Neural progenitor cell (in vitro differentiated cells): ENCODE measurements at regions not wholly inside any gene's neighbourhood (a gene's known extent, or its start where the extent isn't known, plus 50 kb on each side); places are given as distances from the start of the nearest gene placed in this dataset.

Experiments
- DNase-seq: peaks from one replicate; pipeline ENCODE4 v3.0.0-alpha.2; 2016; ENCODE audit warnings: low spot score
- H2AFZ ChIP-seq: fragments of 200-600 bp; sonication (generic); replicated peaks from 2 replicates; pipeline ENCODE4 v1.6.1; 2016; ENCODE audit warnings: antibody characterized with exemption
- H3F3A ChIP-seq: fragments of 200-600 bp; sonication (generic); 2 replicates; pipeline ENCODE4 v1.6.1; 2016; ENCODE audit warnings: antibody characterized with exemption, low read depth
- H3K27ac ChIP-seq: fragments of 200-600 bp; sonication (generic); 2 replicates; pipeline ENCODE4 v1.5.1; 2016; ENCODE audit warnings: mild to moderate bottlenecking
- H3K27me3 ChIP-seq: fragments of 200-600 bp; sonication (generic); 2 replicates; pipeline ENCODE4 v1.6.1; 2016; ENCODE audit warnings: mild to moderate bottlenecking, moderate library complexity
- H3K36me3 ChIP-seq: fragments of 200-600 bp; sonication (generic); 2 replicates; pipeline ENCODE4 v1.5.1; 2016
- H3K4me1 ChIP-seq: fragments of 200-600 bp; sonication (generic); 2 replicates; pipeline ENCODE4 v1.6.1; 2016; ENCODE audit warnings: mixed run types
- H3K4me2 ChIP-seq: fragments of 200-600 bp; sonication (generic); 2 replicates; pipeline ENCODE4 v1.6.1; 2016
- H3K4me3 ChIP-seq: fragments of 200-600 bp; sonication (generic); 2 replicates; pipeline ENCODE4 v1.5.1; 2016
- H3K79me2 ChIP-seq: fragments of 200-600 bp; sonication (generic); 2 replicates; pipeline ENCODE4 v1.6.1; 2016; ENCODE audit warnings: low read depth
- H3K9ac ChIP-seq: fragments of 200-600 bp; sonication (generic); 2 replicates; pipeline ENCODE4 v1.6.1; 2016
- H3K9me3 ChIP-seq: fragments of 200-600 bp; sonication (generic); 2 replicates; pipeline ENCODE4 v1.5.1; 2016; ENCODE audit warnings: low read depth
- H4K20me1 ChIP-seq: fragments of 200-600 bp; sonication (generic); 2 replicates; pipeline ENCODE4 v1.6.1; 2016; ENCODE audit warnings: low read depth
- H3K27ac Mint-ChIP-seq: 3 replicates; pipeline ENCODE4 v1.8.0; 2021; ENCODE audit warnings: mixed read lengths
- H3K27me3 Mint-ChIP-seq: 2 replicates; pipeline ENCODE4 v1.8.0; 2022; ENCODE audit warnings: low read depth, mild to moderate bottlenecking, inconsistent platforms, moderate library complexity, mixed read lengths; ENCODE audit not compliant: insufficient read depth
- H3K36me3 Mint-ChIP-seq: 3 replicates; pipeline ENCODE4 v1.8.0; 2021; ENCODE audit warnings: mixed read lengths
- H3K4me1 Mint-ChIP-seq: 3 replicates; pipeline ENCODE4 v1.8.0; 2021; ENCODE audit warnings: mixed read lengths
- H3K4me3 Mint-ChIP-seq: 3 replicates; pipeline ENCODE4 v1.8.0; 2021; ENCODE audit warnings: mild to moderate bottlenecking, moderate library complexity, mixed read lengths
- H3K9me3 Mint-ChIP-seq: 3 replicates; pipeline ENCODE4 v1.8.0; 2020; ENCODE audit warnings: mixed read lengths
- EZH2 ChIP-seq: fragments of 200-600 bp; sonication (generic); IDR thresholded peaks from 2 replicates; pipeline ENCODE4 v1.6.1; 2017; ENCODE audit warnings: antibody characterized with exemption, mild to moderate bottlenecking, moderate library complexity
- EZH2phosphoT487 ChIP-seq: fragments of 200-600 bp; sonication (generic); IDR thresholded peaks from 2 replicates; pipeline ENCODE4 v1.6.1; 2017; ENCODE audit warnings: antibody characterized with exemption
- TF ChIP-seq, protein P1 (sequence below): fragments of 200-600 bp; sonication (generic); IDR thresholded peaks from 2 replicates; pipeline ENCODE4 v1.5.1; 2017; ENCODE audit warnings: antibody characterized with exemption, mild to moderate bottlenecking

DNA sequence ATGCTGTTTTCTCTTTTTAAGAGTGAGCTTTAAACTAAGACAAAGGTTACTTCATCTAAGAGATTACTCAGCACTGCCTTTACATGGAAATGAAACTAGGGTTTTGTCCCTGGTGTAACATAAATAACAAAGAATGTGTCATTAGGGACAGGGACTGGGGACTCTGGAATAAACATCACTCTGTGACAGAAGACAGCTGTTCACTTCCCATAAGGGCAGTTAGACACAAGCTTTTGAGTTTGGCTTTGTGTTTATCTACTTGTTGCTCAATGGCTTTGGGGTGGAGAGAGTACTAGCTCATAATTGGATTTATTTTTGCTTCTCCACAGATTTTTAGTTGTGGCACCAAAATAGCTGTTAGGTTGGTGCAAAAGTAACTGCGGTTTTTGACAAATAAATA is 154.5 kb downstream of the OR4C45 start:
- DNase-seq = no peak
- no peaks in the 10 kb centered on the region for H3K27me3 ChIP-seq
- TF ChIP-seq, protein P1, sequence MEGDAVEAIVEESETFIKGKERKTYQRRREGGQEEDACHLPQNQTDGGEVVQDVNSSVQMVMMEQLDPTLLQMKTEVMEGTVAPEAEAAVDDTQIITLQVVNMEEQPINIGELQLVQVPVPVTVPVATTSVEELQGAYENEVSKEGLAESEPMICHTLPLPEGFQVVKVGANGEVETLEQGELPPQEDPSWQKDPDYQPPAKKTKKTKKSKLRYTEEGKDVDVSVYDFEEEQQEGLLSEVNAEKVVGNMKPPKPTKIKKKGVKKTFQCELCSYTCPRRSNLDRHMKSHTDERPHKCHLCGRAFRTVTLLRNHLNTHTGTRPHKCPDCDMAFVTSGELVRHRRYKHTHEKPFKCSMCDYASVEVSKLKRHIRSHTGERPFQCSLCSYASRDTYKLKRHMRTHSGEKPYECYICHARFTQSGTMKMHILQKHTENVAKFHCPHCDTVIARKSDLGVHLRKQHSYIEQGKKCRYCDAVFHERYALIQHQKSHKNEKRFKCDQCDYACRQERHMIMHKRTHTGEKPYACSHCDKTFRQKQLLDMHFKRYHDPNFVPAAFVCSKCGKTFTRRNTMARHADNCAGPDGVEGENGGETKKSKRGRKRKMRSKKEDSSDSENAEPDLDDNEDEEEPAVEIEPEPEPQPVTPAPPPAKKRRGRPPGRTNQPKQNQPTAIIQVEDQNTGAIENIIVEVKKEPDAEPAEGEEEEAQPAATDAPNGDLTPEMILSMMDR = no peak
- TF ChIP-seq EZH2 = no peak
- no peak for TF ChIP-seq EZH2phosphoT487
- Mint-ChIP-seq H3K9me3 (peaks cover 37% of the 10 kb centered on the region), H3K36me3 (no peaks in the 10 kb centered on the region), H3K27me3 (peaks cover 3% of the 10 kb centered on the region), H3K4me1 (no peaks in the 10 kb centered on the region), H3K27ac (no peak overlapping the region), H3K4me3 (no peak overlapping the region)
- H3F3A ChIP-seq = no peaks in the 10 kb centered on the region
- H4K20me1 ChIP-seq = no peaks in the 10 kb centered on the region
- H3K4me1 ChIP-seq = no peaks in the 10 kb centered on the region
- no peak overlapping the region for H3K9ac ChIP-seq
- no peaks in the 10 kb centered on the region for H3K79me2 ChIP-seq
- peaks cover 29% of the 10 kb centered on the region for H3K9me3 ChIP-seq
- H3K4me3 ChIP-seq = no peak overlapping the region
- H3K4me2 ChIP-seq = no peak overlapping the region
- no peak overlapping the region for H3K27ac ChIP-seq
- no peaks in the 10 kb centered on the region for H3K36me3 ChIP-seq
- H2AFZ ChIP-seq = no peak overlapping the region

DNA sequence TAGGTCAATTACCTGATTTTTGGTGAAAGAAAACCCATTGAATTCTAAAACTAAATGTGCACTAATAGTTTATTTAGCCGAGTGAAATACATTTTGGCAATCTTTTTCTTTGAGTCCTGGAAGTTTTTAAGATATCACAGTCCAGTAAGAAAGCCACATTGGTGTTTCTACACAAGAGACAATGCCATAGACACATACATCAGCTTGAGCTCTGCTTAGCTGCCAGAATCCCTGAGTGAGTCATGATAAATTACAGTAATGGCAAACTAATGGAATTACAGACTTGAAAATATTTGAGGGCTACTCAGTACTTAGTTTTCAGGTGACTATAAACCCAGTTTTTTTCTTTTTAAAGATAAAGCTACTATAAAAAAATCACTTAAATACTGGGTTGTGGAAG is 155.4 kb downstream of the OR4C45 start:
- Mint-ChIP-seq H3K4me1 (no peaks in the 10 kb centered on the region), H3K4me3 (no peak overlapping the region), H3K36me3 (no peaks in the 10 kb centered on the region), H3K27me3 (peaks cover 3% of the 10 kb centered on the region), H3K9me3 (peaks cover 34% of the 10 kb centered on the region), H3K27ac (no peak overlapping the region)
- TF ChIP-seq EZH2phosphoT487 (no peak), EZH2 (no peak)
- TF ChIP-seq, protein P1 = no peak
- Histone ChIP-seq H3K4me1 (no peaks in the 10 kb centered on the region), H4K20me1 (no peaks in the 10 kb centered on the region), H3K4me2 (no peak overlapping the region), H3K27ac (no peak overlapping the region), H3K9ac (no peak overlapping the region), H3K36me3 (no peaks in the 10 kb centered on the region), H3K27me3 (no peaks in the 10 kb centered on the region), H2AFZ (no peak overlapping the region), H3K9me3 (peaks cover 30% of the 10 kb centered on the region), H3K79me2 (no peaks in the 10 kb centered on the region), H3K4me3 (no peak overlapping the region), H3F3A (no peaks in the 10 kb centered on the region)
- no peak for DNase-seq

DNA sequence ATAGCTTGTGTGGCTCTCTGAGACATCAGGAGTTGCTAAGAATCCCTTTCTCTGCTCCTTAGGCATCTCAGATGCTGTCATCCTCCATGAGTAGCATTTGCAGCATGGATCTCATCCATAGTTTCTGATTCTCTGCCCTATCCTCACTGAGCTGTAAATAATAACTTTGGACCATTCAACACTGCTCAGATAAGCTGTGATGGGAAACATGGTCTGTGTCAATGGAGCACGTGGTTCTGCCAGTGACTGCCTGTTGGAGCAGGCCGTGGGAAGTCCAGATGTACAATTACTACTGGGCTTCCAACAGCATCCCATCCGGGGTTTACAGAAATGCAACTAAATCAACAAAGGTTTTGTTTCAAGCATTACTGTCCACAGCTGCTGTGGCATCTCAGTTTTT is 160.1 kb downstream of the OR4C45 start:
- peaks cover 47% of the 10 kb centered on the region for H3K9me3 Mint-ChIP-seq
- peaks cover 3% of the 10 kb centered on the region for H3K27me3 Mint-ChIP-seq
- H3K27me3 ChIP-seq = no peaks in the 10 kb centered on the region

GRCh38 chr11:50214376-50214775 is 181.7 kb downstream of the OR4C45 start:
- Histone ChIP-seq H3K4me1 (no peaks in the 10 kb centered on the region), H3K36me3 (no peaks in the 10 kb centered on the region), H2AFZ (no peak overlapping the region), H3K9ac (no peak overlapping the region), H3K27ac (no peak overlapping the region), H3K79me2 (no peaks in the 10 kb centered on the region), H4K20me1 (no peaks in the 10 kb centered on the region), H3K27me3 (no peaks in the 10 kb centered on the region), H3K4me2 (no peak overlapping the region), H3K4me3 (no peak overlapping the region), H3K9me3 (peaks cover 29% of the 10 kb centered on the region), H3F3A (no peaks in the 10 kb centered on the region)
- no peak for DNase-seq
- H3K27me3 Mint-ChIP-seq = no peaks in the 10 kb centered on the region
- no peak overlapping the region for H3K27ac Mint-ChIP-seq
- H3K9me3 Mint-ChIP-seq = peaks cover 32% of the 10 kb centered on the region
- TF ChIP-seq, protein P1 = no peak
- TF ChIP-seq EZH2 = no peak
- TF ChIP-seq EZH2phosphoT487 = no peak
- no peaks in the 10 kb centered on the region for H3K4me1 Mint-ChIP-seq
- H3K36me3 Mint-ChIP-seq = no peaks in the 10 kb centered on the region
- no peak overlapping the region for H3K4me3 Mint-ChIP-seq

More for the DNA sequence above, 160.1 kb downstream of the OR4C45 start:
- no peak overlapping the region for H3K4me3 ChIP-seq
- no peaks in the 10 kb centered on the region for H3K4me1 Mint-ChIP-seq
- no peaks in the 10 kb centered on the region for H3K36me3 ChIP-seq
- no peaks in the 10 kb centered on the region for H3F3A ChIP-seq
- H4K20me1 ChIP-seq = no peaks in the 10 kb centered on the region
- H3K27ac Mint-ChIP-seq = no peak overlapping the region
- no peak overlapping the region for H3K27ac ChIP-seq
- H3K79me2 ChIP-seq = no peaks in the 10 kb centered on the region
- H3K9me3 ChIP-seq = peaks cover 17% of the 10 kb centered on the region
- no peak overlapping the region for H2AFZ ChIP-seq
- no peak overlapping the region for H3K4me2 ChIP-seq
- H3K4me1 ChIP-seq = no peaks in the 10 kb centered on the region
- H3K36me3 Mint-ChIP-seq = no peaks in the 10 kb centered on the region
- H3K4me3 Mint-ChIP-seq = no peak overlapping the region
- no peak overlapping the region for H3K9ac ChIP-seq
- TF ChIP-seq EZH2 = no peak
- no peak for DNase-seq
